Spleen (tissue), 11 donors: ENCODE measurements at regions not wholly inside any gene's neighbourhood (a gene's known extent, or its start where the extent isn't known, plus 50 kb on each side); places are given as distances from the start of the nearest gene placed in this dataset.

ENCODE experiments used
- DNase-seq: peaks from one replicate; pipeline ENCODE4 v3.0.0-alpha.2; 2020
- H3K27ac ChIP-seq, 8 donors: fragments of 200-600 bp; sonication (generic) in 7 of 8; 1 replicate in 4 of 8; 2 replicates in 4 of 8; pipeline versions ENCODE4 v1.5.0 to v1.8.0; 2016 to 2021; ENCODE audit warnings: inconsistent platforms in 4 of 8, mild to moderate bottlenecking in 4 of 8, moderate library complexity in 1 of 8
- H3K27me3 ChIP-seq, 7 donors: fragments of 200-600 bp; sonication (generic) in 6 of 7; replicated peaks in 1 of 7; 1 replicate in 4 of 7; 2 replicates in 3 of 7; pipeline versions ENCODE4 v1.5.0 to v1.8.0; 2016 to 2021; ENCODE audit warnings: inconsistent platforms in 3 of 7, mild to moderate bottlenecking in 1 of 7
- H3K36me3 ChIP-seq, 6 donors: fragments of 200-600 bp; sonication (generic) in 5 of 6; 1 replicate in 4 of 6; 2 replicates in 2 of 6; pipeline versions ENCODE4 v1.5.0 to v1.8.0; 2016 to 2021; ENCODE audit warnings: inconsistent platforms in 2 of 6
- H3K4me1 ChIP-seq, 6 donors: fragments of 200-600 bp; sonication (generic) in 5 of 6; 1 replicate in 3 of 6; 2 replicates in 3 of 6; pipeline versions ENCODE4 v1.5.0 to v1.8.0; 2016 to 2021; ENCODE audit warnings: inconsistent platforms in 3 of 6
- H3K4me3 ChIP-seq, 8 donors: fragments of 200-600 bp; sonication (generic) in 7 of 8; 1 replicate in 4 of 8; 2 replicates in 4 of 8; pipeline versions ENCODE4 v1.5.0 to v1.8.0; 2016 to 2021; ENCODE audit warnings: inconsistent platforms in 4 of 8, mild to moderate bottlenecking in 4 of 8, moderate library complexity in 2 of 8
- H3K9me3 ChIP-seq, 8 donors: fragments of 200-600 bp; sonication (generic) in 7 of 8; 1 replicate in 4 of 8; 2 replicates in 4 of 8; pipeline versions ENCODE4 v1.5.0 to v1.8.0; 2016 to 2021; ENCODE audit warnings: inconsistent platforms in 4 of 8
- CTCF ChIP-seq, 11 experiments: fragments of 200-600 bp in 7 of 11; fragments of 450-650 bp in 4 of 11; sonication (generic) in 4 of 11; IDR thresholded peaks in 8 of 11; conservative IDR thresholded peaks in 3 of 11; 1 replicate in 7 of 11; 2 replicates in 4 of 11; pipeline versions ENCODE4 v1.4.0 to v1.8.0; 2016 to 2021; ENCODE audit warnings: antibody characterized with exemption in 11 of 11, inconsistent platforms in 4 of 11, mild to moderate bottlenecking in 1 of 11
- POLR2A ChIP-seq, 3 donors: fragments of 450-650 bp; IDR thresholded peaks; one replicate each; pipeline ENCODE4 v1.5.1; 2017; ENCODE audit warnings: antibody characterized with exemption in 3 of 3, mild to moderate bottlenecking in 1 of 3
- POLR2AphosphoS5 ChIP-seq, 3 donors: sonication (generic); formaldehyde crosslinking; IDR thresholded peaks; one replicate each; pipeline ENCODE4 v1.5.1; 2017; ENCODE audit warnings: antibody characterized with exemption in 3 of 3
- WGBS, 5 donors: extraction: QIAGEN DNeasy Blood & Tissue Kit in 3 of 5; methylation state at CpG; one replicate each; pipeline versions ENCODE4 v1.1.5 to v1.1.7; 2013 to 2018; 5-methylcytosine and 5-hydroxymethylcytosine counted together
- intact Hi-C: fragments of 100-400 bp; cut with DNase I; formaldehyde crosslinking; loops from one replicate; pipeline ENCODE4 v1.15.0; 2023; ENCODE audit warnings: low total_unique reads
- donor health status: healthy with polysubstance abuse.
- donor health status: DM: no; HTN: no; CAD: no; lungs with moderate emphysema.
- donor health status: DM: no; HTN: no; CAD: no.
- donor health status: Bipolar disorder and iron deficiency.
- donor health status: healthy.
- donor health status: DM: no; HTN: no; CAD: no.
- donor health status: DM: yes; HTN: yes; CAD: no.

GRCh38 chr4:93957186-93957585 lies 128.6 kb downstream of the ATOH1 start:
- no peak for TF ChIP-seq POLR2A (IDR thresholded peaks at IDR 0.05)
- TF ChIP-seq CTCF (IDR thresholded peaks at IDR 0.05 in 8 of 11, conservative IDR thresholded peaks at IDR 0.05 in 3 of 11): no peak
- no peak for TF ChIP-seq POLR2AphosphoS5 (IDR thresholded peaks at IDR 0.05)
- H3K9me3 ChIP-seq: peaks cover 0 to 24% (median 10%) of the 10 kb centered on the region in 8 donors
- DNase-seq: no peak
- H3K4me3 ChIP-seq: no peak overlapping the region
- no peaks in the 10 kb centered on the region for H3K36me3 ChIP-seq
- no peaks in the 10 kb centered on the region for H3K27me3 ChIP-seq
- no peaks in the 10 kb centered on the region for H3K4me1 ChIP-seq
- intact Hi-C loops: no loop called here
- 88 to 98% (median 91%) methylated on average over 1 of the region's 1 CpG for WGBS, 5 donors
- H3K27ac ChIP-seq: no peak overlapping the region

GRCh38 chr4:93960450-93960849 lies 131.9 kb downstream of the ATOH1 start:
- no peak for DNase-seq
- H3K9me3 ChIP-seq: peaks cover 0 to 7% (median 0%) of the 10 kb centered on the region in 8 donors
- H3K4me3 ChIP-seq: no peak overlapping the region
- no peak overlapping the region for H3K27ac ChIP-seq
- TF ChIP-seq CTCF (IDR thresholded peaks at IDR 0.05 in 8 of 11, conservative IDR thresholded peaks at IDR 0.05 in 3 of 11) (no peak), POLR2A (IDR thresholded peaks at IDR 0.05) (no peak), POLR2AphosphoS5 (IDR thresholded peaks at IDR 0.05) (no peak)
- no peaks in the 10 kb centered on the region for H3K36me3 ChIP-seq
- H3K27me3 ChIP-seq: no peaks in the 10 kb centered on the region
- intact Hi-C loops: no loop called here
- H3K4me1 ChIP-seq: no peaks in the 10 kb centered on the region

- no peak for TF ChIP-seq POLR2AphosphoS5 (IDR thresholded peaks at IDR 0.05)
- TF ChIP-seq CTCF (IDR thresholded peaks at IDR 0.05 in 8 of 11, conservative IDR thresholded peaks at IDR 0.05 in 3 of 11): no peak
- TF ChIP-seq POLR2A (IDR thresholded peaks at IDR 0.05): no peak
- intact Hi-C loops: no loop called here
- Histone ChIP-seq H3K27ac (no peak overlapping the region), H3K9me3 (peaks cover 0 to 2% (median 0%) of the 10 kb centered on the region in 8 donors), H3K4me3 (no peak overlapping the region), H3K36me3 (no peaks in the 10 kb centered on the region), H3K4me1 (no peaks in the 10 kb centered on the region), H3K27me3 (no peaks in the 10 kb centered on the region)
- DNase-seq: no peak
- WGBS, 5 donors: 68 to 90% (median 81%) methylated on average over 3 of the region's 3 CpGs
Observed at GRCh38 chr4:93960916-93961315, 132.4 kb downstream of the ATOH1 start.

- Histone ChIP-seq H3K27me3 (no peaks in the 10 kb centered on the region), H3K36me3 (no peaks in the 10 kb centered on the region), H3K27ac (no peak overlapping the region), H3K9me3 (peaks cover 0 to 30% (median 21%) of the 10 kb centered on the region in 8 donors), H3K4me3 (no peak overlapping the region), H3K4me1 (no peaks in the 10 kb centered on the region)
- no peak for DNase-seq
- intact Hi-C loops: no loop called here
- WGBS, 5 donors: 44 to 61% (median 47%) methylated on average over 6 of the region's 6 CpGs
- TF ChIP-seq POLR2AphosphoS5 (IDR thresholded peaks at IDR 0.05) (no peak), POLR2A (IDR thresholded peaks at IDR 0.05) (no peak), CTCF (IDR thresholded peaks at IDR 0.05 in 8 of 11, conservative IDR thresholded peaks at IDR 0.05 in 3 of 11) (no peak)
Observed at GRCh38 chr4:93981594-93981993, 153.0 kb downstream of the ATOH1 start.
